ENCODE measurements at regions not wholly inside any gene's neighbourhood (a gene's known extent, or its start where the extent isn't known, plus 50 kb on each side); places are given as distances from the start of the nearest gene placed in this dataset.
"Not testable (repeated sequence)": the region's sequence is repeated elsewhere in the genome, so short reads cannot be mapped to it uniquely, and the experiment has no call there.

DNA sequence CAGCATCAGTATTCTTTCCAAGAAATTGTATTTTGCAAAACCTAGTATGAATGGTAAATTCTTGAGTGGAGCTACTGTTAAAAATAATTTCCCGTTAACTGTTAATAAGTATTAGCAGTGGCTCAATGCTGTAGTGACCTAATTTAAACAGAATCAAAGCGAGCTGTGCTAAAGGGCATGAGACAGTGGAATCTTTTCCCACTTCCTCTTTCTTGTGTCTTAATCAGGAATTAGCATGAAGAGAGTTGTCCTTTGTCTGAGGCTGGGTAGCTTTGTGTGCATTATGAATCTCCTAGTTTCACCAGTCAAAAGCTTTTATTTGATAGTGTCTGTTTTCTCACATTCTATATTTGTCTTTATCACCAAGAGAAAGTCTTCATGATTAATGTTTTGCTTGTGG is 298.8 kb upstream of the GCFC2 start:
- no peak for DNase-seq (ENCODE audit: low read depth in 2 of 2)

DNA sequence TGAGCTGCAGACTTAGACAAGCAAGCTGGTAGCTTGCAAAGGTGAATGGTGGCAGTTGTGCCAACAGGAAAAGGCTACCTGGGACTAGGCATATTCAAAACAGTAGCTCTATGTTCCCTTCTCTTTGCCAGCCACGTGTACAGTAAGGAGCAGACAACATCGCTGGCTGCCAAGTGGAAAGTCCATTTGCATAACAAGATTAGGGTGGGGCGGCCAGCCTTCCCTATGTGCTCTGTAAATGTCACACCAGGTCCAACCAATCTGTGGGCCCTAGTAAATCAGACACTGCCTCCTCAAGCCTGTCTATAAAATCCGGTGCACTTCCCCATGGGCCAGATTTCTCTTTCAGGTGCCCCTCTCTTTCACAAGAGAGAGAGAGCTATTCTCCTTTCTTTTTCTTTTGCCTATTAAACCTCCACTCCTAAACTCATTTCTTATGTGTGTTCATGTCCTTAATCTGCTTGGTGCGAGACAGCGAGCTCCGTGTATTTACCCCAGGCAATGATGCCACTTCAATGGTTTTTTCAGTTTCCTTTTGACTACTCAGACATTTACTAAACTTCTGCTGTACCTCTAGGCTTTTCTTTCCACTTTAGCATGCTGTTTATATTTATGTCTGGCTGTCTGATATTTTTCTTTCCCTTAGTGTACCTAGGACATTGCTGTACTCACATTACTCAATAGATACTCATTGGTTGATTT is 297.4 kb upstream of the GCFC2 start:
- DNase-seq (ENCODE audit: low read depth in 2 of 2): no peak

DNA sequence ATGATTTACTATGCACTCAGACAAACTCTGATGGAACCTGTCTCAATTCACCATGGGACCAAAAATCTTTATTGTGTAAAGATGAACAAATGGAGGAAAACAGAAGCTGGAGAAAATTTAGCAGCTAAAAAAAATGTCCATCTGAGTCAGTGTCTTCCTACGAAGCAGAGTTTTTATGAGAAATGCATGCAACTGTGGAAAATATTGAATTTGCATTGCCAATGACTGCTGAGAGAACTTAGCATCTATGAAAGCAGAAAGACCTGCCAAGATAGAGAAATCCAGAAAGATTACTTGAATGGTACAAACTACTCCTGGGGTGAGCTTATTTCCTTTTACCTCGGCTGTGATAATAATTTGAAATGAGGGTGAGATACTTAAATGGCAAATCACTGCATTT is 289.7 kb upstream of the GCFC2 start:
- no peak for DNase-seq (ENCODE audit: low read depth in 2 of 2)

DNA sequence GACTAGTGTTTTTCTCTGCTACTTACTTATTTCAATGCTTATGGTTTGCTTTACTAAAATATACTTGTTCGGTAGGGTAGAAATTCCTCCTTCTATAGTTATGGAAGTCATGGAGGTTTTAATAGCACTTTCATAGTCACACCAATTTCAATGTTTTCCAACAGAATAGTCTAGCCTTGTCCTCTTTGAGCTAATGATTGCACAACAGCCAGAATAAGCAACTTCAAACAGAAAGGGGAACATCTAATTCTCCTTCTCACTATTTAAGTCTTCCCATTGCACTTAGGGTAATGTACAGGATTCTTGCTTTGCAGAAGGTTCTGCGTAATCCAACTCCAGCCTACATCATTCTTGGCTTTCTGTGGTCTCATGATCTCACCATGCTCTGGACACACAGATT is 287.7 kb upstream of the GCFC2 start:
- DNase-seq (ENCODE audit: low read depth in 2 of 2): no peak

DNA sequence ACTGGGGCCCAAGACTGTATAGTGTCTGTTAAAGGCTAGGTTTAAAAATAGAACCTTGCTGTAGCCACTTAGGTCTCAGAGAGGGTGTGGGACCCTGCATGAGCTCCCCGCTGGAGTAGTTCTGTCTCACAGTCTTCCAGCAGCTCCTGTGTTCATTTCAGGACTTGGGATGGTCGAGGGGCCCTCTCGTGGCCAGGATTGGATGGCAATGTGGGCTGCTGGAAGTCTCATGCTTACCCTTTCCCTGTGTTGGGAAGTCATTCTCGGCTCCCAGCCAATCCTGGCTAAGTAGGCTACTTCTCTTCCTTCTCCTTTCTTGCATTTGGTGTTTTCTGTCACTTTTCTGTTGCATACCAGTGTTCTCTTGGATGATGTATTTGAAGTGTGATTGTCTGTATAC is 284.0 kb upstream of the GCFC2 start:
- DNase-seq (ENCODE audit: low read depth in 2 of 2): no peak

DNA sequence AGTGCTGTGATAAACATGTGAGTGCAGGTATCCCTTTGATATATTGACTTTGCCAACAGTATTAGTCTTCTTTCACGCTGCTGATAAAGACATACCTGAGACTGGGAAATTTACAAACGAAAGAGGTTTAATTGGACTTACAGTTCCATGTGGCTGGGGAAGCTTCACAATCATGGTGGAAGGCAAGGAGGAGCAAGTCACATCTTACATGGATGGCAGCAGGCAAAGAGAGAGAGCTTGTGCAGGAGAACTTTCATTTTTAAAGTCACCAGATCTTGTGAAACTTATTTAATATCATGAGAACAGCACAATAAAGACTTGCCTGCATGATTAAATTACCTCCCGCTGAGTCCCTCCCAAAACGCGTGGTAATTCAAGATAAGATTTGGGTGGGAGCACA is 277.9 kb upstream of the GCFC2 start:
- not testable (repeated sequence) for DNase-seq (ENCODE audit: low read depth in 2 of 2)

DNA sequence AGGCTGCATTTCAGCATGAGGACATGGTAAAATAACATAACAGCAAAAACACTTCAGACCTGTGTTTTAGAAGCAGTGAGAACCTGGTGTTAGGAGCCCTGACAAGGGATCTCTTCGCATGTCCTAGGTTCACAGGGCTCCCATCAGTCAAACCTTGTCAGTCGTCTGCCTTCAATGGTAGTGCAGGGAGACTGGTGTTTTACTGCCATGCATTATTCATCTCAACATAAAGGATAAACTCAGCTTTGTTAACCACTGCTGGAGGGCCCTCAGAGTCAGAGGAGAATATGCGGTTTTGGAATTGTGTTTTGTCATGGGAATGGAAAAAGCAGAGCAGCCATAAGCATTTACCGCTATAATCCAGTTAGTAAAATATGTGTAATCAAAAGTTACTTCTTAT is 275.9 kb upstream of the GCFC2 start:
- DNase-seq (ENCODE audit: low read depth in 2 of 2): no peak

DNA sequence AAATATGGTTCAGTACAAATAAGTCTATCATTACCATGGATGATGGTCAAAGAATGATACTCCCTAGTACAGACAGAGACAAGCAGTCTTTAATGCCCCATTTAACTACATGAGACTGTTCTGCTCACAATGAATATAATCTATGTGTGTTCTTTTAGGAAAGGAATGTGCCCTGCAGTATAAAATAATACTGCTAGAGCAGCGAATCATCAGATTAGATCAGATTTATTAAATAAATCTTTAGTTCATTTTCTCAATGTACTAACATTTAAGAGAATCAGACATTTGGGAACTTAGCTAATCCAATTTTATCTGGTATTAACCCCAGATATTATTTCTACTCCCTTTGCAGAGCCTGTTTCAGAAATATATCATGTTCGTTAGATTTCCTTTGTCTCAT is 272.0 kb upstream of the GCFC2 start:
- no peak for DNase-seq (ENCODE audit: low read depth in 2 of 2)

DNA sequence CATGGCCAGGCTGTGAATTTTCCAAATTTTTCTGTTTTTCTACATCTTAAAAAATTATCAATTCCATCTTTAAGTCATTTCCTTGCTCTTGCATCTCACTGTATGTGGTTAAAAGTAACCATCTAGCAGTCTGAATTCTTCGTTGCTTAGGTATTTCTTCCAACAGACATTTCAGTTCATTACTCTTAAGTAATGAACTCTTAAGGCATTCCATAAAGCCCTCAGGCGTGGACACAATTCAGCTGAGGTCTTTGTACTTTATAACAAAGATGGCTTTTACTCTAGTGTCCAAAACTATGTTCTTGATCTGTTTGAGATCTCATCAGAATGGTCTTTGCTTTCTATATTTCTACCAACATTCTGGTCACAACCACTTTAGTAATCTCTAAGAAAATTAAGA is 253.9 kb upstream of the GCFC2 start:
- no peak for DNase-seq (ENCODE audit: low read depth in 2 of 2)

DNA sequence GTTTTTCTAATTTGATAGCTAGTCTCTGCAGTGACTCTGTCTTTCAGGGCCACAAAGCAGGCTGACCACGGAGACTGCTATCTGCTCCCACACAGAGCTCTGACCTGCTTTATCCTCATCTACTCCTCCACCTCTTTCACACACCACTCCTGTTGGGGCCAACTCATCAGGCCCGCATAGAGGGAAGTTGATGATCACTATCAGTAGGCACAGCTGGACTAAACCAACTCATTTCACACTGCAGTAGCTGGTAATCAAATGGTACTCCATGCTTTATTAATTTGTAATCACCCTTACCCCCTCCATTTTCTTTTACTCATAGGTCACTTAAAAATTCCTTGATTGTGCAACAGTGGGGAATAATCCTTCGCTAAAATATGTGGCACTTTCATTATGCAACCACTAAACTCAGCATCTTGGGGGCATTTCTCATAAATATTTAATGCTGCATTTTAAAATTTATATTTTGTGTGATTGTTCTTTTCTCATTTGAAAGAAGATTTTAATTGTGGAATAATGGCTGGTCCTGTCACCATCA is 249.8 kb upstream of the GCFC2 start:
- DNase-seq (ENCODE audit: low read depth in 2 of 2): no peak

DNA sequence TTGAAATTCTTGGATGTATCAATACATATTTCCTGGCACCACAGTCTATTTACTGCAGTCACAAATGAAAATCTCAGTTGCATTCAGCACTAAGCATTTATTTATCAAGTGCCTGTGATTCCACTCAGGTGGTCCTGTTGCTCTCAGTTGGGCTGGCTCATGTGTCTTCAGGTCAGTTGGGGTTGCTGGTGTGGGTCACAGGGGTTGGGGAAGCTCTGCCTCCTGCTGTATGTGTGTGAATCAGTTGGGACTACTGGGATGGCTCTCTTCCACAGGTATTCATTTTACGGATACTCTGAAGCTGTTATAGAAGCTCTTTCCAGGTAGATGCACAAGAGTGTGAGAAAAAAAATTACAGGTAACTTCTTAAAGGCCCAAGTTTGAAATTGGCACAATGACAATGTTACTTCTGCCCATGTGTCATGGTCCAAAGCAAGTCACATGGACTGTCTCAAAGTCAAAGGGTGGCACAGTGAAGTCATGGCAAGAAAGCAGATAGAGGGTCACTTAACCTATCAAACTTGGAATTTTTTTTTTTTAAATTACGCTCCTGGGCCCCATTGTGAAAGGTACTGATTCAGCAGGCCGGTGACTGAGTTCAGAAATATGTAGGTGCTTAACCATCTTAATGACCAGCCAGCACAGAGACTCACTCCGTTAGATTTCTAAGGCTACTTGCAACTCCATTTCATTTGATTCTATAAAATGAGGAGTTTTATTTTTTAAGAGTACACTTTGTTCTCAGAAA is 249.2 kb upstream of the GCFC2 start:
- DNase-seq (ENCODE audit: low read depth in 2 of 2): no peak

DNA sequence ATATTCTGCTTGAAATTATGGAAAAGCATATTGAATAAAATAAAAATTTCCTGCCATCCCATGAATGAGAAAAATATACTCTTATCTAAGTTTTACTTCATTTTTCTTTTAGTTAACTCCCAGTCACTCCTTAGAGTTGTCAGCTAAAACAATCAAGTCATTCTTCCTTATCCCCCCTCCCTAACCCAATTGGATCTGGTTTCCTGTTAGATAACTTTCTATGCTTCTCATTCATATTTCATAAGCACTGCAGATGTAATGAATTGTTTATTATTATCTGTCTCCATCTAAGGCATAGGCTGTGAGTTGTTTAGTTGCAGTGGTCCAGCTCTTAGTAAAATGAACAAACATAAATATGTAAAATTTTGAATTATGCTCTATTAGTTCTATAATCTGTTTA is 244.0 kb upstream of the GCFC2 start:
- no peak for DNase-seq (ENCODE audit: low read depth in 2 of 2)

DNA sequence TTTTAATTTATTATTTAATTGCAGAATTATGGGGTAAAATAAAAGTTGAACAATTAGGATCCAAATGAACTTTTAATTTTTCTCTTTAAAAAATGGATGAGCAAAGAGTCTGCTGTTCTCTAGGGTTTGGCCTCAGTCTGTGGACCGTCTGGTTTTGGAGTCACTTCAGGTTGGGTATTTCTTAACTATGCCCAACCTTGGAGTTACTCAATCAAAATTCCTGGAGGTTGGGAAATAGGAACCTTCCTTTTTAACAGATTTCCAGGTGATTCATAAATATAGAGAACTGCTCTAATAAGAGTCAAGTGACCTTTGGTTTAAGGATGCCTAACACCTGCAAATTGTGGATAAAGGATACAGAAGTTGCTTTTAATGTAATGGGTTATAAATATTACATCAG is 241.5 kb upstream of the GCFC2 start:
- no peak for DNase-seq (ENCODE audit: low read depth in 2 of 2)

DNA sequence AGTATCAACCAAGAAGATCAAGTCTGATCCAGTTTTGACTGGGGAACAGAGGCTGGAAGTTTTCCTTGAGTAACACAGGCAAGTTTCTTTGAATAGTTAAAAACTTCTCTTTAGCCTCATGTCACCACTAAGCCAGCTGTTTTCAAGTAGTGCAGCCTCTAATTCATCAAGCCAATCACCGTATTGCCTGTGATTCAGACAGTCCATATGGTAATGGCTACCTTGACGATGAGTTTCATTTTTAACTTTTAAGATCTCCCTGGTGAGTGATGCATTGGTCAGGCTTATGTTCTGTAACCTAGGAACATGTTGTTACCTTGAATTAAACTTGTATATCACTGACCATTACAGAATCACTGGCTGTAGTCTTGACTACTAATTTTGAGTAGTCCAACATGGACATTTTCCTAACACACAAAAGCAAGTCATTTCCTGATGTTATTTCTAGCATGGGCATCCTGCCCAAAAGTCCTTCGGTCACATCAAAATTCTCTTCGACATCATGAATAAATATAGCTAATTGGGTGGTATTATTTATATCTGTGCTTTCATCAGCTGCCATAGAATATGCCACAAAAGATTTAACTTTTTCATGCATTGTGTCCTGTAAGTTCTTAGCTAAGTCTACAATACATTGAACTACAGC is 238.8 kb upstream of the GCFC2 start:
- DNase-seq (ENCODE audit: low read depth in 2 of 2): no peak

DNA sequence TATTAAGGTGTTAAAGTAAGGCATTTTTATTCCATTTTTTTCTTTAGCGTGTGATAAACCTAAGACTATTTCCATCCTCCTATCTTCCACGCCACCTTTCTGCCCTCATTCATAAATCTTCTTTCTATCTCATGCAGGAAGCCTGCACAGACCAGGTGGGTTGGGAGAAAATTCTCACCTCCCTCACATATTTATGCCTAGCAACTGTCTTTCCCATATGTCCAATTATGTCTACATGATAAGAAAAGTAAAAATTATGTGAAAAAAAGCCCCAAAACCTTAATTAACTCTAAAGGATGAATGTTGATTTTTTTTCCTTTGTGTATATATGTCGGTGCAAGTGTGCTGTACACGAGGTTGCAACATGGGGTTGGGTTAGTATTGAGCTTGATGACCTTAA is 225.6 kb upstream of the GCFC2 start:
- DNase-seq (ENCODE audit: low read depth in 2 of 2): no peak

DNA sequence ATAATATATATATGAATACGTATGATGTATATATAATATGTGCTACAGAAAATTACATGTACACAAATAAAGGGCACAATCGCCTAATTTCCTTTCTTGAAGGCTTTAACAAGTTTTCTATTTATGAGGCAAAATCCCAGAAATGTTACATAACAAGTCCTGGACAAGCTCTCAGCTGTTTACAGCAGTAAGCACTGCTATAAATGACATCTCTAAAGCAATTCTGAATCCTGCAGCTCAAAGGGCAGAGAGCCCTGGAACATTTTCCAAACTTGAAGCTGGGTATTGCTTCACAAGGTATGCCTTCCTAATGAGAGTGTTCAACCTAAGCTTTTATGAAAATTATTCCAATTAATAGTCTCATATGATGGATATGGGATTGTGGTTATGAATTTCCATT is 222.3 kb upstream of the GCFC2 start:
- no peak for DNase-seq (ENCODE audit: low read depth in 2 of 2)

DNA sequence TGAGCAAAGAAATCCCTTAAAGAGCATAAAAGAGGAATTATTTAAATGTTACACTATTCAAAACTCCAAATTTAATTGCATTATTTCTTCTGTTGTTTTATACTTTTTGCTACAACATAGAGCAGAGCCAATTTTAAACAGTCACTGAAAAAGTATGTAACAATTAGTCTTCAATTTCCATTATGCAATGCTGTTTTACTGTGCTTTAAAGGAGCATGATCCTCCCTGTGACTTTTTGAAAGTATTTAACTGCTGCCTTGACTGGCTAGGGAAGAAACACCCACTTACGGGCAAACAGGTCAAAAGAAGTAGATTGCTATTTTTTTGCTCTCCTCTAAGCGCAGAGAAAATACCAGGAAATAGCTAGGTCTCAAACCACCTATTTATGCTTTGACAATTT is 217.4 kb upstream of the GCFC2 start:
- DNase-seq (ENCODE audit: low read depth in 2 of 2): no peak

DNA sequence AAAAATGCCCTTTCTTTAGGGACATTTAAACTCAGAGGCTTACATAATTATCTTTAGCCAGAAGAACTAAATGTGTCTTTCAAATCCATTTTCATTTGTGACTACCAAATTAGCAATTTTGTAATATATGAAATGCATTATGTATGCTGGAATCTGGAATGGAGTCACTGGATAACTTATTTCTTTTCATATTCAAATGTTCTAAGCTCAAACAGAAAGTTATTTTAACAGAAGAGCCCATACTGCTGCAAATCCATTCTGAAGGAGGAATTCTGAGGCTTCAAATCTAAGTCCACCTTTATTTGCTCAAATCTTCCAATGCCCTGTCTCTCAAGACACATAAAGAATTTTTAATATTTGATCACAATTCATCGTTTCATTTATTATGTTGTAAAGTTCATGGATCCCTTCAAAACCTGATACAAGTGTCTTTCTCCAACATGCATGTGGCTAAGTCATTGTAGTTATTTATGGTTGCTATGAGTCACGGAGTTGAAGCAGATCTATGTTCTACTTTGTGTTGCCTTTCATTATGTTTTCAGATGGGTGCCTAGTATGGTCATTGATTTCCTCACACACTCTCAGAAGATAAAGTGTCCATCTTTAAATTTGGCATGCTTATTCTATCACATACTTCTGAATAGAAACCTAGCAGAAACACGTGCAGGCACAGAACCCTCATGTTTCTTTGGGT is 214.8 kb upstream of the GCFC2 start:
- DNase-seq (ENCODE audit: low read depth in 2 of 2): no peak

DNA sequence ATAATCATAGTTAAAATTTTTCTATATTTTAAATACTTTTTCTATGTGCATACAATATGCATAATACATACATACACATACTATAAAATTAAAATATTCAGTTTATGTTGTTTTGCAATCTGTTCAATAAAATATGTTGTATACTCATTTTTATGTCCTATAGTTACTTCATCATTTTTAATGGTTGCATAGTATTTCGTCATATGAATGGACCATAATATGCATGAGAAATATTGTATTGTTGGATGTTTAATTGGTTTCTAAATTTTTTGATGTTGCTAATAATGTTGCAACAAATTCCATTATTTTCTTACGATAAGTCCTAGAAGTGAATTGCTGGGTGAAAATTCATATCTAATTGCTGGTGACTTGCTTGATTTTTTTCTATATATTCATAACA is 211.5 kb upstream of the GCFC2 start:
- no peak for DNase-seq (ENCODE audit: low read depth in 2 of 2)

DNA sequence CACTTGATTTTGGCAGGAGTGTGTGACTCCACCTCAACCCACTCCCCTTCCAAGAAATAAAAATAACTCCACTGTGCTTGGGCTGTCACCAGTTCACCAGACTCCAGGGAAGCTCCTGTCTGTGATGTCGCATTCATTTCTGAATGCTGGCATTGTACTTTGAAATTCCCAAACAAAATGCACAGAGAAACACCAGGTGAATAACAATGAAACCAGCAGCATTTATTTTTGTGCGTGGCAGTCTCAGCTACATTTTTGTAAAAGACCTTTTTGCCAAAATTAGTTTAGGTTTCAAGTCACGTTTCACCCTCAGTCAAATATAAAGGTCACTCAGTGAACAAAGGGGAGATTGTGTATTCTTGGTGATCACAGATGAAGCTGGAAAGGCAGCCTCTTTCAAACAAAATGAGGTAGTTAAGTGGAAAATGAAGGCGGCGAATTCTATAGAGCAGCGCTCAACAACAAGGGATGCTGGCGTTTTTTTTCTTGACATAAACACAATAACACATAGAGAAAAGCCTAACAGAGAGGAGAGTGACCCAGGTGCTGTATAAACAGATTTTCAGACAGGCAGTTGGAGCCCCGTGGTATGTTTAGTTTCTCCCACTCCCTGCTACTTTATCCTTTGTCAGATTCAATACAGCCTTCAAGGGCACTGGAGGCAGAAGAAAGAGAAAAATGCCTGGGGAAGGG is 210.3 kb upstream of the GCFC2 start:
- DNase-seq (ENCODE audit: low read depth in 2 of 2): no peak

DNA sequence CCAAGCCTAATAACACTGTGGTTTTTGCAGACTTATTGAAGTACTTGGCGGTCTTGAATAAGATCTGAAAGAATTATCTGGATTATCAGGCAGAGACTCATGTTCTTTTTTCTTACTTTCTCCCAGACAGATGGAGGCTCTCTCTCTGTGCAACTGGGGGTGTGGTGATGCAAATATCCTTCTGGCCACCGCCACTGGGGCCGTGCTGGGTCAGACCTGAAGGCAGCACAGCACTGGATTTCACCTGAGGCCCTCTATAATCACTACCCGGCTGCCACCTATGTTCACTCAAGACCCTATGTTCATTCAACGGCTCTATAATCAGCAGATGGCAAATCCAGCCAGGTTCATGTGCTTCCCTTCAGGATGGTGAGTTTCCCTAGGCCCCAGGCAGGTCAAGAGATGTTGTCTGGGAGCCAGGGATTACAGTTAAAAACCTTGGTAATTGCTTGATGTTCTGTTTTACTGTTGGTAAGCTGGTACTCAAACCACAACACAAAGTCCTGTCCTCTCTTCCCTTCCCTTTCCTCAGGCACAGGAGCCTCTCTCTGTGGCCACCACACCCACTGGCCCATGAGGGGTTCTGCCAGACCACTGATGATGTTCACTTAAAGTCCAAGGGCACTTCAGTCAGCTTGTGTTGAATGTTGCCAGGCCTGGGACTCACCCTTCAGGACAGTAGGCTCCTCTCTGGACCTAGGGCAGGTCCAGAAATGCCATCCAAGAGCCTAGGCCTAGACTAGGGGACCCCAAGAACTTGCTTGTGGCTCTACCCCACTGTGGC is 205.3 kb upstream of the GCFC2 start:
- no peak for DNase-seq (ENCODE audit: low read depth in 2 of 2)
